Osteocyte (in vitro differentiated cells): ENCODE measurements at regions not wholly inside any gene's neighbourhood (a gene's known extent, or its start where the extent isn't known, plus 50 kb on each side); places are given as distances from the start of the nearest gene placed in this dataset.

Experiments used
- DNase-seq: peaks from one replicate; pipeline ENCODE4 v3.0.0; 2021; ENCODE audit warnings: mixed read lengths; ENCODE audit not compliant: unreplicated experiment; ENCODE audit errors: extremely low spot score
- H3K27ac Mint-ChIP-seq: one replicate; pipeline ENCODE4 v1.8.0; 2021; ENCODE audit warnings: mild to moderate bottlenecking, mixed read lengths; ENCODE audit not compliant: unreplicated experiment
- H3K27me3 Mint-ChIP-seq: one replicate; pipeline ENCODE4 v1.8.0; 2021; ENCODE audit warnings: mixed read lengths; ENCODE audit not compliant: unreplicated experiment
- H3K36me3 Mint-ChIP-seq: one replicate; pipeline ENCODE4 v1.8.0; 2021; ENCODE audit warnings: mixed read lengths; ENCODE audit not compliant: unreplicated experiment
- H3K4me1 Mint-ChIP-seq: one replicate; pipeline ENCODE4 v1.8.0; 2021; ENCODE audit warnings: mixed read lengths; ENCODE audit not compliant: unreplicated experiment
- H3K4me3 Mint-ChIP-seq: one replicate; pipeline ENCODE4 v1.8.0; 2021; ENCODE audit warnings: mild to moderate bottlenecking, moderate library complexity, mixed read lengths; ENCODE audit not compliant: unreplicated experiment
- H3K9me3 Mint-ChIP-seq: one replicate; pipeline ENCODE4 v1.8.0; 2021; ENCODE audit warnings: mixed read lengths; ENCODE audit not compliant: unreplicated experiment
- TF ChIP-seq, protein P1 (sequence below): fragments of 200-600 bp; sonication (generic); IDR thresholded peaks from 2 replicates; pipeline ENCODE4 v1.5.0; 2021; ENCODE audit warnings: antibody characterized with exemption, mild to moderate bottlenecking, moderate library complexity

DNA sequence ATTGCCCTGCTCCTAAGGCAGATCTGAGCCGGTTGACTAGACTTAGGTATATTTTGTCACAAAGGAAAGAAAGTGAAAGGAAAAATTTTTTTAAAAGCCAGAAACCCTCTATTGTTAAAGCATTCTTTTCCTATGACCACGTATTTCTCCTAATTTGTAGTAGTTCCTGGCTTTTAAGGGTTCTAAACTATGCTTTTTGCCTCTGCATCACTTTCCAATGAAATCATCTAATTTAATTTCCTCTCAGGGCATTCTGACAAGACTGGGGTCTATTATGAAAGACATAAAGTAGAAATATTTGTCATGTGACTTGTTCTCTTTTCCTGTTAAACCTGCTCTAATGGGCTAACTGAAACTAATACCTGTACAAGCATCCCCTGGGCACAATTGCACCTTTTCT, 233.0 kb upstream of the PRR20A start:
- no peak for DNase-seq
- Mint-ChIP-seq H3K4me1 (no peaks in the 10 kb centered on the region), H3K9me3 (peaks cover 4% of the 10 kb centered on the region), H3K27ac (no peak overlapping the region), H3K4me3 (no peak overlapping the region), H3K27me3 (no peaks in the 10 kb centered on the region), H3K36me3 (no peaks in the 10 kb centered on the region)
- TF ChIP-seq, protein P1, sequence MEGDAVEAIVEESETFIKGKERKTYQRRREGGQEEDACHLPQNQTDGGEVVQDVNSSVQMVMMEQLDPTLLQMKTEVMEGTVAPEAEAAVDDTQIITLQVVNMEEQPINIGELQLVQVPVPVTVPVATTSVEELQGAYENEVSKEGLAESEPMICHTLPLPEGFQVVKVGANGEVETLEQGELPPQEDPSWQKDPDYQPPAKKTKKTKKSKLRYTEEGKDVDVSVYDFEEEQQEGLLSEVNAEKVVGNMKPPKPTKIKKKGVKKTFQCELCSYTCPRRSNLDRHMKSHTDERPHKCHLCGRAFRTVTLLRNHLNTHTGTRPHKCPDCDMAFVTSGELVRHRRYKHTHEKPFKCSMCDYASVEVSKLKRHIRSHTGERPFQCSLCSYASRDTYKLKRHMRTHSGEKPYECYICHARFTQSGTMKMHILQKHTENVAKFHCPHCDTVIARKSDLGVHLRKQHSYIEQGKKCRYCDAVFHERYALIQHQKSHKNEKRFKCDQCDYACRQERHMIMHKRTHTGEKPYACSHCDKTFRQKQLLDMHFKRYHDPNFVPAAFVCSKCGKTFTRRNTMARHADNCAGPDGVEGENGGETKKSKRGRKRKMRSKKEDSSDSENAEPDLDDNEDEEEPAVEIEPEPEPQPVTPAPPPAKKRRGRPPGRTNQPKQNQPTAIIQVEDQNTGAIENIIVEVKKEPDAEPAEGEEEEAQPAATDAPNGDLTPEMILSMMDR = no peak

DNA sequence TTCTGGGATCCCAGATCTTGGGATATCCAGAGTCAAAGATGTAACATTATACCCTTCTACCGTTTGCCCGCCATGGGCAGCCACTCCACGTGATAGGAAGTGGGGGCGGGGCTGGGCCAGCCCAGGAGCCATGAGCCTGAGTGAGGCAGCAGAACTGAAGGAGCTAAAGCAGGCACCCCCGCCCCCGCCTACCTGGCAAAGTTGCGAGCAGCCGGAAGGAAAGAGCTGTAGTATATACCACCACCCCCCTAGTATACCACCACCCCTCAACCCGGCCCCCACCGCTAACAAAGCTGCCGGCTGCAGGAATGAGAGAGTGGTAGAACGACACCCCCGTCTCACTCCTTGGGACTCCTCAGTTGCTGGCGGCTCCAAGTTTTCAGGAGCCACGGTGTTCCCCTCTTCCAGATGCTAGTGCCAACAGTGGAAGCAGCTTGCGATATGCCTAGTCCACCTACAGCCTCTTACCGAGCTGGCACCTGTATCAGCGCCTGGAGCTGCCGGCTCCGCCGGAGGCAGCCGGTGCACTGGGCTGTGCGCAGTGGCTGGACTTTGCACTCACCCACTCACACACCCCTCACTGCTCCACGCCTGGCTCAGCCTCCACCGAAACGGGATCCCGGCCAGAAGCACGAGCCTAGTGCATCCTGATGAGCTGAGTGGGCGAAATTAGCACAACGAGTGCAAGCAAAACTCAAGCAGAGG, 230.7 kb upstream of the PRR20A start:
- Mint-ChIP-seq H3K27ac (no peak overlapping the region), H3K4me1 (no peaks in the 10 kb centered on the region), H3K9me3 (peaks cover 4% of the 10 kb centered on the region), H3K27me3 (no peaks in the 10 kb centered on the region), H3K4me3 (no peak overlapping the region), H3K36me3 (no peaks in the 10 kb centered on the region)
- no peak for DNase-seq
- TF ChIP-seq, protein P1 = no peak

DNA sequence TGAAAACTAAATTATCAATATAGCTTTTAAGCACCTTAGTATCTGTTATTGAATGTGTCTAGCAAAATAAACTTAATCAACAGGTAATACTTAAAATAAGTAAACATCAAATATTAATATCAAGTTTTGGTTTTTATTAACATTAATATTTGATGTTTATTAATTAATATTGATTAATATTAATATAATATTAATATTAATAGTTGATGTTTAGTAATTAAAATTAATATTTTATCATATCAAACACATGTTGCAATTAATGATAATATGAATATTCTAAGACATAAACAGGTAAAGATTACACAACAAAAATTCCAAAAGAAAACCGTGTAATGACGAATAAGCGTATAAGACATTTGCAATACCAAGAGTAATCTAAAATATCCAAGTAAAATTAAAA, 222.8 kb upstream of the PRR20A start:
- Mint-ChIP-seq H3K4me3 (no peak overlapping the region), H3K27ac (no peak overlapping the region), H3K36me3 (no peaks in the 10 kb centered on the region), H3K4me1 (no peaks in the 10 kb centered on the region), H3K9me3 (peaks cover 9% of the 10 kb centered on the region), H3K27me3 (no peaks in the 10 kb centered on the region)
- TF ChIP-seq, protein P1 = no peak
- no peak for DNase-seq

DNA sequence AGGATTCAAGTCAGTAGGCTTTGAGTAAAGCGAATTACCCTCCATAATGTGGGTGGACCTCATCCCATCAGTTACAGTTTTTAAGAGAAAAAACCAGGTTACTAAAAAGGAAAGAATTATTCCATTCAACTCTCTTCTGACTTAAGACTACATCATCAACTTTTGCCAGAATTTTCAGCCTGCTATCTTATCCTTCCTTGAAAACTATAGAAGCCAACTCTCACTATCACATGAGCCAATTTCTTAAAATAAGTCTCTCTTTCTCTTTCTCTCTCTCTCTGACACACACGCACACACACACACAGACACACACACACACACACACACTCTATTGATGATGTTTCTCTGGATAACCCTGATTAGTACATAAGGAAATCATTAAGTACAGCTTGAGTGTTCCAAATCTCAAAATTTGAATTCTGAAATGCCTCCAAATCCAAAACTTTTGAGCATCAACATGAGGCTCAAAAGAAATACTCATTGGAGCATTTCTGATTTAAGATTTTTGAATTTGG, 217.0 kb upstream of the PRR20A start:
- Mint-ChIP-seq H3K4me3 (no peak overlapping the region), H3K9me3 (peaks cover 24% of the 10 kb centered on the region), H3K27ac (no peak overlapping the region), H3K27me3 (no peaks in the 10 kb centered on the region), H3K36me3 (no peaks in the 10 kb centered on the region), H3K4me1 (no peaks in the 10 kb centered on the region)
- no peak for DNase-seq
- TF ChIP-seq, protein P1 = no peak

DNA sequence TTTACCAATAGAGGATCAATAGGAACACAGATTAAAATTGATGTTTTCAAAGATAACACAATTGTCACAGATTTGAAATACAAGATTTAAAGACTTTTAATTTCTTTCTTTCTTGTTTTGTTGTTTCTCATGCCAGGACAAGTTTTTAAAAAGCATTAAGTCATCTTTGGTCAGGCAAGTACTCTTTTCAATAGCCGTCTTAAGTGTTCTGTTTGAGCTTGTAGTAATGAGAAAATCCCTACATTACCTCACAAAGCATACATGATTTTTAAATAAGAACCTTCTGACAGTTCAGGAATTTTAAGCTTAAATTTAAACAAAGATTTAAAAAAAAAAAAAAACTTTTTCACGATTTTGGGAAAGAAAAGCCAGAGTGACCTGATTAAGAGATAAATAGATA, 216.3 kb upstream of the PRR20A start:
- TF ChIP-seq, protein P1 = no peak
- H3K36me3 Mint-ChIP-seq = no peaks in the 10 kb centered on the region
- H3K4me1 Mint-ChIP-seq = no peaks in the 10 kb centered on the region
- H3K4me3 Mint-ChIP-seq = no peak overlapping the region
- DNase-seq = no peak
- no peak overlapping the region for H3K27ac Mint-ChIP-seq
- H3K9me3 Mint-ChIP-seq = peaks cover 19% of the 10 kb centered on the region
- H3K27me3 Mint-ChIP-seq = no peaks in the 10 kb centered on the region
